NCI-H146 treated with DMSO at 0.1 percent for 48 hours (cell line): ENCODE measurements at regions not wholly inside any gene's neighbourhood (a gene's known extent, or its start where the extent isn't known, plus 50 kb on each side); places are given as distances from the start of the nearest gene placed in this dataset.

ENCODE experiments used
- DNase-seq: peaks from one replicate; lab custom pipeline; 2025; ENCODE audit not compliant: unreplicated experiment; lab: John Stamatoyannopoulos, UW

GRCh38 chr11:116312570-116313391, 460.0 kb downstream of the BUD13 start:
- DNase-seq: peak; percentile 44

DNA sequence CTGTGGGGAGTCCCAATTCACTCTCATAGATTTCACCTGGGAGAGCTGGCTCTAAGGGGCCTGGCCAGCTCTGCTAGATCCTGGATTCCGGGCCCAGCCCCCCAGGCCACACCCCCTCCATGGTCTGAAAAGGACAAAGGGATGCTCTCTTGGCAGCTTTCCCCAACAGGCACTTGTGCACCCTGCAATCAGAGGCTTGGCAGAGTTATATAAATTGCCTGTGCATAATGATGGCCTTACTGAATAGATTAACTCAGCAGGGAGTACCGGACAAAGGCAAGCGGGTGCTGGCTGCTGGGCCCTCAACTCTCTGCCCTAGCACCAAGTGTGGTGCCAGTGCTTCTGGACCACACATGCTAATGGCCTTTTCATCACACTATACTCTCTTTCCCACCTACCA, 461.6 kb downstream of the BUD13 start:
- peak; percentile 86 for DNase-seq

- DNase-seq: peak; percentile 47
Measured at GRCh38 chr11:116310698-116311097, 462.1 kb downstream of the BUD13 start.

DNA sequence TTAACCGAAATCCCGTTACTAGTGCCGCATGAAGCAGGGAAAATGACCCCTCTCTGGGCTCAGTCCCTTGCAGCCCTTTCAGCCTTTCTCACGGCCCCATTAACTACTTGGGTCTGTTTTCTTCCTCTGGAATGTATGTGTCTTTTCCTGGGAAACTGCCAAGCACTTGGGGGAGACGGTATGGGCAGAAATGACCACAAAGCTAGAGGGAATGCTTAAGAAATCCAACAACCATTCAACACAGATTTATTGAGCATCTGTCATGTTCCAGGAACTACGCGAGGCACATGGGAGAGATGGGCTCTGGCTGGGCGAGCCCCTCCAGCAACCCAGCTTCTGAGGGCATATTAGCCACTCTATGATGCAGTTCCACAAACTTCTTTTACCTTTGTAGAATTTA, 462.6 kb downstream of the BUD13 start:
- no peak for DNase-seq

GRCh38 chr11:116309446-116309845, 463.3 kb downstream of the BUD13 start:
- no peak for DNase-seq

GRCh38 chr11:116302756-116303155, 470.0 kb downstream of the BUD13 start:
- DNase-seq: no peak

GRCh38 chr11:116301141-116301540, 471.6 kb downstream of the BUD13 start:
- no peak for DNase-seq

- no peak for DNase-seq
Measured at GRCh38 chr11:116300232-116300631, 472.6 kb downstream of the BUD13 start.

GRCh38 chr11:116294630-116295029, 478.2 kb downstream of the BUD13 start:
- DNase-seq: no peak

- DNase-seq: no peak
Measured at GRCh38 chr11:116287866-116288265, 484.9 kb downstream of the BUD13 start.

DNA sequence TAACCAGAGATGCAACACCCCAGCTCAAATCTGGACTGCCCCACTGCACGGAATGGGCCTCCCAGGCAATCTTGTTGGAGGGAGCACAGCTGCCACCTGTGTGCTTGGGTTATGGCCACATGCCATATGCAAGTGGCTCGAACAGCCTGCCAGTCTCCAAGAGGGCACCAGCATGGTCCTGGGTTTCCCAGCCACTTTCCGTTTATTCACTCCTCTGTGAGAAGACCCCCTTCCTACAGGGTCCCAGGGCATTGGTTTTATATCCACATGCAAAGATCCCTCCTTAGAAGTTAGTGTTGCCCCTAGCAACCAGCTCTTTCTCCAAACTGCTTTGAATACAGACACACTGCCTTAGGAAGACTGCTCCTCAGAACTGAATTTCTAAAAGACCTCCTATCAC, 487.8 kb downstream of the BUD13 start:
- no peak for DNase-seq

GRCh38 chr11:116283300-116283699, 489.5 kb downstream of the BUD13 start:
- no peak for DNase-seq

- no peak for DNase-seq
Measured at GRCh38 chr11:116282481-116282880, 490.3 kb downstream of the BUD13 start.

GRCh38 chr11:116281173-116282160, 491.3 kb downstream of the BUD13 start:
- DNase-seq: no peak

DNA sequence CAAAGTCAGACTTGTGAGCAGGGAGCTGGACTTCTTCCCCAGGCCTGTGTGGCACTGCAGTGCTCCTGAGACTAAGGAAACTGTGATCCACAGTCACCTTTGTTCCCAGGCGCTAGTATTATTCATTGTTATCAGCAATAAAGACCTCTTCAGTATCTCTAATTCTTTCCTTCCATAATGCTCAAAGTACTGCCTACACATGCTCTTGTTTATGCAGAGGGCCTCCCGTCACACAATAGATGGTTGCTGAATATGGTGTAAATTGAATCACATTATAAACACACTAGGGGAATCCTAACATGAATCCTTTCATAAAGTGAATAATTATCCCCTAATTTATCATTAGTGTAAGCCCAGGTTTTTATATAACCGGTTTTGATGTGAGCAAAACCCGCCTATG, 493.3 kb downstream of the BUD13 start:
- no peak for DNase-seq

DNA sequence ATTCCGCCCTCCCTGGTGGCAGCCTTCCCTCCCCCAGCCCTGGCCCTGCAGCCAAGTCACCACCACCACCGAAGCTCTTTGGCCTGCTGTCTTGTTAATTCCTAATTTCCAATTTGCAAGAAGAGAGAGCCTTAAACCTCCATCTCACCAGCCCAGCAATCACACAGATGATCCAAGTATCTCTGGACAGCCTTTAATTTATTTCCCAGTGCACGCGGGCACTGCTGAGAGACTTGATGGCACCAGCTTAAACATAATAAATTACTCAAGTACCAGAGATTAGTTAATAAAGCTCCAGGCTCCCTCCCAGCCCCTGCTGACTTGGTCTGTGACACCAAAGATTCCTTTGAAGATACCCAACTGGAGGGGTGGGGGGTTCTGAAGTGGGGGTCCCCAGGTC, 494.7 kb downstream of the BUD13 start:
- no peak for DNase-seq

DNA sequence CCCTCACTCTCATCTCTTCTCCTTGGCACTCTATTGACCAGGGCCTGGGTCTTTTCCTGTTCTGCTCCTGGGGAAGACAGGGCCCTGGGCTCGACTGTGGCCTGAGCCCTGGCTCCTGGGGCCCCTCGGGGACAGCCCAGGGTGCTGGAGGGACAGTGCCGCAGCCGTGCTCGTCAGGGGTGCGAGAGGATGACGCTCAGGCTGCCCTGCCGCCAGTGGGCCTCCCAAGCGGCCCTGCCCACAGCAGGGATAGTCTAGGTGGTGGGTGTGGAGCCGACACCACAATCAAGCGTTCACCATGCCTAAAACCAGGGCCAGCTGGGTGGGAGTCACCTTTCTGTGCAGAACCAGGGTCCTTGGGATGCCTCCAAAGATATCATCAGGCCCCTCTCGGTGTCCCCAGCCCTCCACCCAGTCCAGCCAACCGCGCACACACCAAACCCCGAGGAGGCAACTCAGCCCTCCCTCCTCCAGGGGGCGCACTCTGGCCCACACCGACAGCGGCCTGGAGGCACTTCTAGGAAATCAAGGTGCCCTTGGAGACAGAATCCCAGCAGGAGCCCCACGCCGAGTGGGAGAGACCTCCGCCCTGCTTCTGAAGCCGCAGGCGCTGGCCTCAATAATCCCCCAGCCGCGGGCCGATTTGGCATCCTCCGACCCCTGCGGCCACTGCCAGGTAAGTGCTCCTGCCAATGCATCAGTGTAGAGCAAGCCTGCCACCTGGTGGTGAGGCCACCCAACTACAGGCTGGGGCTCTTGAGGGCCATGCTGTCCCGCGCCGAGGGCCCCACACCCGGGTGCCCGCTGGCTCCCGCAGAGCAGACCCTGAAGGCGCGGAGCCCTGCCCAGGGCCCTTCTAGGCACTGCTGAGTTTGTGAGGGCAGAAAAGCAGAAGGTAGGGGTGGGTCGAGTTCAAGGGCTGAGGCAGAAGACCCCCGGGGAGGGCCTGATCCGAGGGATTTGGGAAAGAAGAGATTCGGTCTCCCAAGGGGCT, 496.4 kb downstream of the BUD13 start:
- peak; percentile 52 for DNase-seq

GRCh38 chr11:116275635-116276034, 497.2 kb downstream of the BUD13 start:
- DNase-seq: no peak

DNA sequence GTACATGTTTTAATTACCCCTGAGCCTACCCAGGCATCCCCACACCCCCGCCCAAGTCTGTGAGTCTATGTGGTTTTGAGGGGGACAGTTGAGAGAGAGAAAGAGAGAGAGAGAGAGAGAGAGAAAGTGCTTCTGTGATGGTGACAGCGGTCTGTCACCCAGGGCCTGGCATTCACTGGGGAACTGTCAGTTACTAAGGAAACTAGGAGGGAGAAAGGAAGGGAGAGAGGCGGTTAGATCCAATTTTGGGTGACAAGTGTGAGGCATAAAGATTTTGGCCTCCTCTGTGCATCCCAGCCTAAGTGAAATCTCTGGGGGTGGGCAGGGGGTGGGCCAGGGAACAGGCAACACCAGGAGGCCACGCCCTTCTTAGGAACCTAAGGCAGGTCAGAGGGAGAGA, 498.3 kb downstream of the BUD13 start:
- no peak for DNase-seq

- DNase-seq: no peak
Measured at GRCh38 chr11:116272181-116272789, 500.5 kb downstream of the BUD13 start.
